ENCODE measurements at regions not wholly inside any gene's neighbourhood (a gene's known extent, or its start where the extent isn't known, plus 50 kb on each side); places are given as distances from the start of the nearest gene placed in this dataset.

GRCh38 chr13:99823961-99824360, 147.6 kb downstream of the ZIC5 start:
- 0 out of 2 replicates have a peak, but pooled peaks cover 4% of the 10 kb centered on the region for H3K27me3 ChIP-seq (ENCODE audit: low read depth, low read length)
- H4K20me1 ChIP-seq (ENCODE audit: insufficient read depth, low read length) = no peaks in the 10 kb centered on the region
- H3K9me3 ChIP-seq (ENCODE audit: insufficient read depth, low read length) = no peaks in the 10 kb centered on the region
- H3K4me3 ChIP-seq (ENCODE audit: low read length) = no peak overlapping the region
- H3K79me2 ChIP-seq (ENCODE audit: low read length) = no peaks in the 10 kb centered on the region
- H3K36me3 ChIP-seq (replicated peaks; ENCODE audit: low read depth, low read length) = no peaks in the 10 kb centered on the region
- H3K27ac ChIP-seq (ENCODE audit: low read length) = no peak overlapping the region
- TF ChIP-seq EZH2phosphoT487 (IDR thresholded peaks at IDR 0.05; ENCODE audit: low read depth) (no peak), CTCF (IDR thresholded peaks at IDR 0.05; ENCODE audit: low read depth, low read length) (no peak)
- H3K4me1 ChIP-seq (ENCODE audit: low read length) = no peaks in the 10 kb centered on the region
- no peak overlapping the region for H3K4me2 ChIP-seq (ENCODE audit: low read length)
- no peak overlapping the region for H3K9ac ChIP-seq (ENCODE audit: low read length)
- H2AFZ ChIP-seq (ENCODE audit: low read depth, low read length) = no peak overlapping the region

- H3K27ac ChIP-seq (ENCODE audit: low read length) = no peak overlapping the region
- H2AFZ ChIP-seq (ENCODE audit: low read depth, low read length) = no peak overlapping the region
- H3K4me3 ChIP-seq (ENCODE audit: low read length) = no peak overlapping the region
- no peaks in the 10 kb centered on the region for H3K36me3 ChIP-seq (replicated peaks; ENCODE audit: low read depth, low read length)
- H3K79me2 ChIP-seq (ENCODE audit: low read length) = no peaks in the 10 kb centered on the region
- H3K4me1 ChIP-seq (ENCODE audit: low read length) = 0 out of 2 replicates have a peak, but pooled peaks cover 3% of the 10 kb centered on the region
- H3K27me3 ChIP-seq (ENCODE audit: low read depth, low read length) = 0 out of 2 replicates have a peak, but pooled peaks cover 2% of the 10 kb centered on the region
- no peak overlapping the region for H3K4me2 ChIP-seq (ENCODE audit: low read length)
- no peak overlapping the region for H3K9ac ChIP-seq (ENCODE audit: low read length)
- no peaks in the 10 kb centered on the region for H3K9me3 ChIP-seq (ENCODE audit: insufficient read depth, low read length)
- H4K20me1 ChIP-seq (ENCODE audit: insufficient read depth, low read length) = no peaks in the 10 kb centered on the region
- no peak for TF ChIP-seq EZH2phosphoT487 (IDR thresholded peaks at IDR 0.05; ENCODE audit: low read depth)
- TF ChIP-seq CTCF (IDR thresholded peaks at IDR 0.05; ENCODE audit: low read depth, low read length) = no peak
These were observed 148.7 kb downstream of the ZIC5 start for GRCh38 chr13:99822820-99823219.

GRCh38 chr13:99821741-99822140, 149.8 kb downstream of the ZIC5 start:
- Histone ChIP-seq H3K27me3 (ENCODE audit: low read depth, low read length) (0 out of 2 replicates have a peak, but pooled peaks cover 2% of the 10 kb centered on the region), H2AFZ (ENCODE audit: low read depth, low read length) (no peak overlapping the region), H3K36me3 (replicated peaks; ENCODE audit: low read depth, low read length) (no peaks in the 10 kb centered on the region), H4K20me1 (ENCODE audit: insufficient read depth, low read length) (no peaks in the 10 kb centered on the region), H3K4me1 (ENCODE audit: low read length) (0 out of 2 replicates have a peak, but pooled peaks cover 3% of the 10 kb centered on the region), H3K9me3 (ENCODE audit: insufficient read depth, low read length) (no peaks in the 10 kb centered on the region), H3K79me2 (ENCODE audit: low read length) (no peaks in the 10 kb centered on the region), H3K4me2 (ENCODE audit: low read length) (no peak overlapping the region), H3K4me3 (ENCODE audit: low read length) (no peak overlapping the region), H3K27ac (ENCODE audit: low read length) (no peak overlapping the region), H3K9ac (ENCODE audit: low read length) (no peak overlapping the region)
- TF ChIP-seq EZH2phosphoT487 (IDR thresholded peaks at IDR 0.05; ENCODE audit: low read depth) (no peak), CTCF (IDR thresholded peaks at IDR 0.05; ENCODE audit: low read depth, low read length) (no peak)

GRCh38 chr13:99819967-99820366, 151.6 kb downstream of the ZIC5 start:
- H3K4me1 ChIP-seq (ENCODE audit: low read length) = 0 out of 2 replicates have a peak, but pooled peaks cover 3% of the 10 kb centered on the region
- H3K9me3 ChIP-seq (ENCODE audit: insufficient read depth, low read length) = no peaks in the 10 kb centered on the region
- 0 out of 2 replicates have a peak, but pooled peaks cover 2% of the 10 kb centered on the region for H3K27me3 ChIP-seq (ENCODE audit: low read depth, low read length)
- TF ChIP-seq EZH2phosphoT487 (IDR thresholded peaks at IDR 0.05; ENCODE audit: low read depth) (no peak), CTCF (IDR thresholded peaks at IDR 0.05; ENCODE audit: low read depth, low read length) (no peak)
- H3K9ac ChIP-seq (ENCODE audit: low read length) = no peak overlapping the region
- H2AFZ ChIP-seq (ENCODE audit: low read depth, low read length) = no peak overlapping the region
- no peaks in the 10 kb centered on the region for H4K20me1 ChIP-seq (ENCODE audit: insufficient read depth, low read length)
- H3K79me2 ChIP-seq (ENCODE audit: low read length) = no peaks in the 10 kb centered on the region
- H3K36me3 ChIP-seq (replicated peaks; ENCODE audit: low read depth, low read length) = no peaks in the 10 kb centered on the region
- no peak overlapping the region for H3K27ac ChIP-seq (ENCODE audit: low read length)
- no peak overlapping the region for H3K4me2 ChIP-seq (ENCODE audit: low read length)
- no peak overlapping the region for H3K4me3 ChIP-seq (ENCODE audit: low read length)
